SK-N-SH treated with all-trans-retinoic acid at 6 μM for 48 hours (cell line): ENCODE measurements at regions not wholly inside any gene's neighbourhood (a gene's known extent, or its start where the extent isn't known, plus 50 kb on each side); places are given as distances from the start of the nearest gene placed in this dataset.

Experiments used
- ATAC-seq: fragments of 200-7000 bp; cut with Tn5 transposase; 3 replicates; pipeline ENCODE4 v1.9.1; 2020; ENCODE audit warnings: mild to moderate bottlenecking, moderate library complexity
- ARNTL ChIP-seq: fragments of 450-650 bp; formaldehyde crosslinking; IDR thresholded peaks from 2 replicates; pipeline ENCODE4 v1.5.0; 2020; ENCODE audit warnings: low read depth, mild to moderate bottlenecking, moderate library complexity, borderline replicate concordance
- BACH2 ChIP-seq: fragments of 250-450 bp; sonication (Bioruptor Pico); IDR thresholded peaks from 2 replicates; pipeline ENCODE4 v1.9.0; 2021; ENCODE audit warnings: mild to moderate bottlenecking, borderline replicate concordance
- CSDC2 ChIP-seq: fragments of 250-450 bp; sonication (Bioruptor Pico); IDR thresholded peaks from 2 replicates; pipeline ENCODE4 v1.5.0; 2020; ENCODE audit warnings: mild to moderate bottlenecking, moderate library complexity
- ESRRG ChIP-seq: fragments of 250-450 bp; sonication (Bioruptor Pico); IDR thresholded peaks from 2 replicates; pipeline ENCODE4 v1.6.1; 2021; ENCODE audit warnings: mild to moderate bottlenecking
- ISL1 ChIP-seq: fragments of 250-450 bp; sonication (Bioruptor Pico); IDR thresholded peaks from 2 replicates; pipeline ENCODE4 v2.1.2; 2022; ENCODE audit warnings: mild to moderate bottlenecking, moderate library complexity
- OSR1 ChIP-seq: fragments of 250-450 bp; sonication (Bioruptor Pico); IDR thresholded peaks from 2 replicates; pipeline ENCODE4 v1.8.0; 2022; ENCODE audit warnings: moderate library complexity, mild to moderate bottlenecking, inconsistent platforms
- PATZ1 ChIP-seq: fragments of 250-450 bp; sonication (Bioruptor Pico); IDR thresholded peaks from 2 replicates; pipeline ENCODE4 v1.8.0; 2020; ENCODE audit warnings: mild to moderate bottlenecking, moderate library complexity, borderline replicate concordance
- POU6F1 ChIP-seq: fragments of 250-450 bp; sonication (Bioruptor Pico); IDR thresholded peaks from 2 replicates; pipeline ENCODE4 v1.8.0; 2021; ENCODE audit warnings: low read depth, mild to moderate bottlenecking, moderate library complexity, borderline replicate concordance
- PPARA ChIP-seq: fragments of 250-450 bp; sonication (Bioruptor Pico); IDR thresholded peaks from 2 replicates; pipeline ENCODE4 v1.5.0; 2020; ENCODE audit warnings: mild to moderate bottlenecking, borderline replicate concordance
- RARB ChIP-seq: fragments of 250-450 bp; sonication (Bioruptor Pico); IDR thresholded peaks from 2 replicates; pipeline ENCODE4 v1.8.0; 2021; ENCODE audit warnings: mild to moderate bottlenecking, moderate library complexity
- SNAI2 ChIP-seq: fragments of 250-450 bp; sonication (Bioruptor Pico); IDR thresholded peaks from 2 replicates; pipeline ENCODE4 v1.5.0; 2020; ENCODE audit warnings: mild to moderate bottlenecking, moderate library complexity
- TCF4 ChIP-seq: fragments of 250-450 bp; sonication (Bioruptor Pico); IDR thresholded peaks from 2 replicates; pipeline ENCODE4 v1.8.0; 2021; ENCODE audit warnings: mild to moderate bottlenecking, moderate library complexity, borderline replicate concordance
- TOX ChIP-seq: fragments of 250-450 bp; sonication (Bioruptor Pico); IDR thresholded peaks from 2 replicates; pipeline ENCODE4 v1.8.0; 2021; ENCODE audit warnings: mild to moderate bottlenecking, moderate library complexity, borderline replicate concordance
- TSHZ2 ChIP-seq: fragments of 250-450 bp; sonication (Bioruptor Pico); IDR thresholded peaks from 2 replicates; pipeline ENCODE4 v1.5.0; 2020; ENCODE audit warnings: mild to moderate bottlenecking, moderate library complexity
- ZFP30 ChIP-seq: fragments of 450-650 bp; formaldehyde crosslinking; IDR thresholded peaks from 2 replicates; pipeline ENCODE4 v1.5.0; 2022; ENCODE audit warnings: mild to moderate bottlenecking, moderate library complexity
- ZNF565 ChIP-seq: fragments of 450-650 bp; formaldehyde crosslinking; conservative IDR thresholded peaks from 2 replicates; pipeline ENCODE4 v1.5.0; 2020; ENCODE audit warnings: low read depth, mild to moderate bottlenecking, moderate library complexity
- ZNF70 ChIP-seq: fragments of 450-650 bp; formaldehyde crosslinking; IDR thresholded peaks from 2 replicates; pipeline ENCODE4 v1.5.0; 2020; ENCODE audit warnings: mild to moderate bottlenecking, moderate library complexity
- ZNF8 ChIP-seq: fragments of 450-650 bp; formaldehyde crosslinking; IDR thresholded peaks from 2 replicates; pipeline ENCODE4 v1.5.0; 2020; ENCODE audit warnings: mild to moderate bottlenecking, moderate library complexity

- TF ChIP-seq POU6F1 (CRISPR knock-in tag): no peak
- no peak for TF ChIP-seq TOX (CRISPR knock-in tag)
- TF ChIP-seq SNAI2 (CRISPR knock-in tag): no peak
- TF ChIP-seq OSR1 (CRISPR knock-in tag): no peak
- TF ChIP-seq TSHZ2 (CRISPR knock-in tag): no peak
- TF ChIP-seq TCF4: no peak
- no peak for TF ChIP-seq RARB (CRISPR knock-in tag)
- no peak for TF ChIP-seq ARNTL (CRISPR knock-in tag)
Observed at GRCh38 chr9:89246840-89247239, 64.2 kb upstream of the CKS2 start (continued).

GRCh38 chr9:89247431-89248353 is 63.3 kb upstream of the CKS2 start:
- TF ChIP-seq SNAI2 (CRISPR knock-in tag) (no peak), BACH2 (CRISPR knock-in tag) (no peak), TCF4 (no peak), ZNF8 (CRISPR knock-in tag) (no peak)
- ATAC-seq: no peak

GRCh38 chr9:89249001-89249400 is 62.0 kb upstream of the CKS2 start:
- no peak for ATAC-seq
- TF ChIP-seq CSDC2 (CRISPR knock-in tag): no peak
- TF ChIP-seq ISL1: no peak
- no peak for TF ChIP-seq PPARA
- TF ChIP-seq, all 23 proteins: peak for 0

- no peak for TF ChIP-seq ISL1
- no peak for TF ChIP-seq ZFP30 (CRISPR knock-in tag)
- no peak for TF ChIP-seq ZNF8 (CRISPR knock-in tag)
- no peak for TF ChIP-seq TOX (CRISPR knock-in tag)
- no peak for TF ChIP-seq ZNF70 (CRISPR knock-in tag)
- TF ChIP-seq TCF4: no peak
- TF ChIP-seq BACH2 (CRISPR knock-in tag): no peak
- TF ChIP-seq OSR1 (CRISPR knock-in tag): no peak
- TF ChIP-seq PPARA: no peak
Observed at GRCh38 chr9:89252651-89253267, 58.2 kb upstream of the CKS2 start.

GRCh38 chr9:89254058-89254772 is 56.8 kb upstream of the CKS2 start:
- ATAC-seq: no peak
- TF ChIP-seq BACH2 (CRISPR knock-in tag) (no peak), TCF4 (no peak), RARB (CRISPR knock-in tag) (no peak), PATZ1 (CRISPR knock-in tag) (no peak), ZNF565 (CRISPR knock-in tag) (no peak), ESRRG (CRISPR knock-in tag) (no peak), ISL1 (no peak), TSHZ2 (CRISPR knock-in tag) (no peak), PPARA (no peak), POU6F1 (CRISPR knock-in tag) (no peak)

More at GRCh38 chr9:89252651-89253267, 58.2 kb upstream of the CKS2 start:
- no peak for ATAC-seq
